ENCODE measurements at regions not wholly inside any gene's neighbourhood (a gene's known extent, or its start where the extent isn't known, plus 50 kb on each side); places are given as distances from the start of the nearest gene placed in this dataset.

DNA sequence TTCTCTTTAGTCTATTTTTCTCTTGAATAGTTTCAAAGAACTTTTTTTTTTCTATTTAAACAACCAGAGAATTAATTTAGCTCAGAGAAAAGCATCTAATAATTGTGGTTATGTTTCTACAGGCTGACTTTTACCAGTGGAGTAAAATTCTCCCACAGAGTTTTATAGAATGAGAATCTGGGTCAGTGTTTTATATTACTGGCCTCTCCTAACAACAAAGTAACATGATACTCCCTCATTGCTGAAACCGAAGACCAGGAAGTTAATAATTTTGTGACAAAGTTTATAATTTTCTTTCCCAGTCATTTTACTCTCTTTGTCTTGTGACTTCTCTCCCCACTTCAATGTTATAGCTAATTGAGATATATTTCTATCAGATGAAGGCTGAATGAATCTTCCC lies 946.9 kb downstream of the EPHA3 start:
- H3K27me3 ChIP-seq (ENCODE audit: control insufficient read depth in 3 of 3, insufficient read depth in 3 of 3, low read length in 2 of 3), result no peaks in the 10 kb centered on the region
- H3K9ac ChIP-seq (ENCODE audit: insufficient read depth in 1 of 2, low read length in 2 of 2), result no peak overlapping the region
- H3K36me3 ChIP-seq (ENCODE audit: control insufficient read depth in 4 of 4, insufficient read depth in 4 of 4, low read length in 4 of 4), result no peaks in the 10 kb centered on the region
- ATAC-seq (ENCODE audit: insufficient read depth, low FRiP score), result no peak
- no peak overlapping the region for H3K27ac ChIP-seq (ENCODE audit: low read depth in 1 of 2, low read length in 1 of 2)
- peaks cover 0 to 31% (median 7%) of the 10 kb centered on the region in 5 donors for H3K4me1 ChIP-seq (ENCODE audit: control insufficient read depth in 5 of 5, insufficient read depth in 5 of 5, low read length in 5 of 5)
- peak in 2 of 3 donors; percentile 23 to 26 for DNase-seq
- H3K4me3 ChIP-seq, result no peak overlapping the region
- H3K9me3 ChIP-seq (ENCODE audit: control insufficient read depth in 4 of 4, insufficient read depth in 3 of 4, low read length in 3 of 4), result no peaks in the 10 kb centered on the region
- TF ChIP-seq CTCF (IDR thresholded peaks at IDR 0.05; ENCODE audit: control extremely low read depth, extremely low read depth), result no peak
- WGBS, 2 donors, result 41 to 69% methylated on average over 1 of the region's 1 CpG

DNA sequence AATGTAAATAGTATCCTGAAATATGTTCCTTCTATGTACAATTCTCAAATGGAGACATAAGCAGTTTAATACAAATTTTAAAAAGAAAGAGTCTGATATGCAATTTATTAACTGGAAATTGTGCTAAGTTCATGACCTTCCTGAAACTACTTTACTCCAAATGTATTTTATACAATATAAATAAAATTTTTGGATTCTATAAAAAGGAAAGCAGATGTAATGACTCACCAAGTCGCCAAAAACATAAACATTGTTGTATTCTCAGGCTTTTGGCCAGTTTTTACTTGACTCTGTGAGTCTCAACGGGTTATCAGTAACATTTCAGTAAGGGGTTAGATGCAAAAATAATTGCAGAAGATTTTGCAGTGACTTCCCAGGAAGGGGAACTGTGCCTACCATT lies 948.2 kb downstream of the EPHA3 start:
- Histone ChIP-seq H3K9me3 (ENCODE audit: control insufficient read depth in 4 of 4, insufficient read depth in 3 of 4, low read length in 3 of 4) (no peaks in the 10 kb centered on the region), H3K36me3 (ENCODE audit: control insufficient read depth in 4 of 4, insufficient read depth in 4 of 4, low read length in 4 of 4) (no peaks in the 10 kb centered on the region), H3K4me3 (no peak overlapping the region), H3K27me3 (ENCODE audit: control insufficient read depth in 3 of 3, insufficient read depth in 3 of 3, low read length in 2 of 3) (no peaks in the 10 kb centered on the region), H3K27ac (ENCODE audit: low read depth in 1 of 2, low read length in 1 of 2) (no peak overlapping the region), H3K9ac (ENCODE audit: insufficient read depth in 1 of 2, low read length in 2 of 2) (no peak overlapping the region), H3K4me1 (ENCODE audit: control insufficient read depth in 5 of 5, insufficient read depth in 5 of 5, low read length in 5 of 5) (peaks cover 0 to 31% (median 7%) of the 10 kb centered on the region in 5 donors)
- 43 to 55% methylated on average over 2 of the region's 2 CpGs for WGBS, 2 donors
- DNase-seq (peak; percentile 24 to 97 (median 96)), ATAC-seq (ENCODE audit: insufficient read depth, low FRiP score) (no peak)
- no peak for TF ChIP-seq CTCF (IDR thresholded peaks at IDR 0.05; ENCODE audit: control extremely low read depth, extremely low read depth)

DNA sequence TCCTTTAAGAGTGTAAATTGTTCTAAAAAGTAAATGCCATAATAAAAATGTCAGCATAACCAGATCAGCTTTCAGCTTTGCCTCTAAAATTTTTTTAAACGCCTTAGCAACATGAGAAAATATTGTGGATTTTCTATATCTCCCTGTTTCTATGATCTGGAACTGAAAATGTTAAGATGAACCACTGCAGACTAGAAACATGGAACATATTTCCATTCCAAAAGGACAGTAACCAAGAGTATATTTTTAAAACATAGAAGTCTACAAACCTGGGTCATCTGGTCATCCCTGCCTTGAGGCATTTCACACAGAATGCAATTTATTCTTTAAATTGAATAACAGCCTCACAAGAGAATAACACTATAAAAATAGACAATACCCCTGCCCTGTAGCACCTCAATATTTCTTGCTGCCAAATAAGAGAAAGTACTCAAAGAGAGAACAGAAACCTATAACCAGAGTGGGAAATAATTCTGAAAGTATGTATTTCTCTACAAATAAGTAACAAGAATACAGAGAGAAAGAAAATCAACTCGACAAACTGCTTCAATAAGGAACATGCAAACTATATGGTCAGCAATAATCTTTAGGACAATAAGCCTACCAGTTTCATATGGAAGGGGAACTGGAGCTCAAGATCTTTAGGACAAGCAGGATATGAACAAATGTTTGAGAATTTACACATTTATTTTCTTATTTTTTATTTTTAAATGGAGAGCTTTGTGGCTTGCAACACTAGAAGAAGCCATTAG lies 949.0 kb downstream of the EPHA3 start:
- Histone ChIP-seq H3K4me1 (ENCODE audit: control insufficient read depth in 5 of 5, insufficient read depth in 5 of 5, low read length in 5 of 5) (peaks cover 0 to 31% (median 7%) of the 10 kb centered on the region in 5 donors), H3K9me3 (ENCODE audit: control insufficient read depth in 4 of 4, insufficient read depth in 3 of 4, low read length in 3 of 4) (no peaks in the 10 kb centered on the region), H3K9ac (ENCODE audit: insufficient read depth in 1 of 2, low read length in 2 of 2) (no peak overlapping the region), H3K27me3 (ENCODE audit: control insufficient read depth in 3 of 3, insufficient read depth in 3 of 3, low read length in 2 of 3) (no peaks in the 10 kb centered on the region), H3K36me3 (ENCODE audit: control insufficient read depth in 4 of 4, insufficient read depth in 4 of 4, low read length in 4 of 4) (no peaks in the 10 kb centered on the region), H3K4me3 (no peak overlapping the region), H3K27ac (ENCODE audit: low read depth in 1 of 2, low read length in 1 of 2) (no peak overlapping the region)
- ATAC-seq (ENCODE audit: insufficient read depth, low FRiP score) (no peak), DNase-seq (peak in 1 of 3 donors; percentile 25)
- no peak for TF ChIP-seq CTCF (IDR thresholded peaks at IDR 0.05; ENCODE audit: control extremely low read depth, extremely low read depth)
- WGBS, 2 donors, result 86 to 88% methylated on average over 2 of the region's 2 CpGs

GRCh38 chr3:90062016-90062415 lies 954.6 kb downstream of the EPHA3 start:
- Histone ChIP-seq H3K9me3 (ENCODE audit: control insufficient read depth in 4 of 4, insufficient read depth in 3 of 4, low read length in 3 of 4) (no peaks in the 10 kb centered on the region), H3K27me3 (ENCODE audit: control insufficient read depth in 3 of 3, insufficient read depth in 3 of 3, low read length in 2 of 3) (no peaks in the 10 kb centered on the region), H3K27ac (ENCODE audit: low read depth in 1 of 2, low read length in 1 of 2) (no peak overlapping the region), H3K4me1 (ENCODE audit: control insufficient read depth in 5 of 5, insufficient read depth in 5 of 5, low read length in 5 of 5) (no peaks in the 10 kb centered on the region), H3K9ac (ENCODE audit: insufficient read depth in 1 of 2, low read length in 2 of 2) (no peak overlapping the region), H3K4me3 (no peak overlapping the region), H3K36me3 (ENCODE audit: control insufficient read depth in 4 of 4, insufficient read depth in 4 of 4, low read length in 4 of 4) (no peaks in the 10 kb centered on the region)
- DNase-seq (no peak), ATAC-seq (ENCODE audit: insufficient read depth, low FRiP score) (peak; percentile 34)
- no peak for TF ChIP-seq CTCF (IDR thresholded peaks at IDR 0.05; ENCODE audit: control extremely low read depth, extremely low read depth)
